ENCODE measurements at regions not wholly inside any gene's neighbourhood (a gene's known extent, or its start where the extent isn't known, plus 50 kb on each side); places are given as distances from the start of the nearest gene placed in this dataset.

GRCh38 chr7:156490021-156490800 is 150.4 kb upstream of the RNF32 start (continued):
- TF ChIP-seq ZNF462 (CRISPR knock-in tag; IDR thresholded peaks at IDR 0.05), result no peak
- no peak for TF ChIP-seq JUNB (IDR thresholded peaks at IDR 0.05; ENCODE audit: unreplicated experiment)

DNA sequence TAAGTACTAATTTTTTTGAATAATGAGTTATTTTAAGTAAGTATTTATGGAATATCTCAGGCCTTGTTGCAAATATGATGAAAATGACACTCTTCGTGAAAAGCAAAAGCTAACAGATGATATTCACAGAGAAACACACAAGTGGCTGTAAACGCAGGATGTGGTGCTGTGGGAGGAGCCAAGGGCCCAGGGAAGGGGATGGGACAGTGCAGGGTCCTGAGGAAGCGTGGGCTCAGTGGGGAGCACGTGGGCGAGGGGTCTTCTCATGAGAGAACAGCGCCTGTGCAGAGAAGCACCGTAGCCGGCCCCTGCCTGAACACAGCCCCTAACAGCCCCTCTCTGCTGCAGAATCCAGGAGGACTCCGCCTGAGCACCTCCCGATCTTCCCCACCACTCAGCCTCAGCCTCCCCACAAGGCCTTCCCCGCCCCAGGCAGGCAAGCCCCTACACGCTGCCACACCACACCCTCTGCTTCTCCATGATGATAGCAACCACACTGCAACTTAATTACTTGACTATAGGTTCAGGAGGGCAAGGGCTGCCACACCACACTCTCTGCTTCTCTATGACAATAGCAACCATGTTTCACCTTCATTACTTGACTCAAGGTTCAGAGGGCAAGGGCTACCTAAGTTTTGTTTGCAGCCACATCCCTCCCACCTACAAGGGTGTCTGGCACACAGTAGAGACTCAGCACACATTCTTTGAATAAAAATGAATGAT is 152.6 kb upstream of the RNF32 start:
- H3K9me2 ChIP-seq (ENCODE audit: insufficient read depth), result no peaks in the 10 kb centered on the region
- H3K4me1 ChIP-seq (ENCODE audit: insufficient read depth), result no peaks in the 10 kb centered on the region
- H3K27ac ChIP-seq (ENCODE audit: low read depth), result no peak overlapping the region
- Mint-ChIP-seq H3K4me3 (no peak overlapping the region), H3K27ac (no peak overlapping the region), H3K9me3 (no peaks in the 10 kb centered on the region), H3K4me1 (peaks cover 6% of the 10 kb centered on the region; the same call in 1 of the 3 replicates), H3K36me3 (ENCODE audit: low read depth) (no peaks in the 10 kb centered on the region), H3K27me3 (ENCODE audit: insufficient read depth, low read depth, poor library complexity) (peaks cover 7% of the 10 kb centered on the region)
- no peaks in the 10 kb centered on the region for H4K20me1 ChIP-seq (replicated peaks; ENCODE audit: insufficient read depth)
- no peaks in the 10 kb centered on the region for H3K27me3 ChIP-seq (ENCODE audit: insufficient read depth)
- no peak overlapping the region for H3K4me2 ChIP-seq
- no peak for DNase-seq (ENCODE audit: low spot score)
- no peaks in the 10 kb centered on the region for H3K79me2 ChIP-seq (replicated peaks; ENCODE audit: insufficient read depth)
- no peaks in the 10 kb centered on the region for H3F3A ChIP-seq (replicated peaks; ENCODE audit: low read depth)
- H3K4me3 ChIP-seq, result no peak overlapping the region
- no peaks in the 10 kb centered on the region for H3K36me3 ChIP-seq (ENCODE audit: insufficient read depth)
- ATAC-seq, result peak; percentile 55
- H2AFZ ChIP-seq, result peak overlapping the region; percentile 78
- TF ChIP-seq REST (IDR thresholded peaks at IDR 0.05; ENCODE audit: unreplicated experiment), result no peak
- TF ChIP-seq ETS1 (IDR thresholded peaks at IDR 0.05), result no peak
- no peak for TF ChIP-seq POLR2AphosphoS5 (IDR thresholded peaks at IDR 0.05; ENCODE audit: low read depth)
- no peak for TF ChIP-seq NANOG (IDR thresholded peaks at IDR 0.05; ENCODE audit: borderline replicate concordance)
- TF ChIP-seq EZH2phosphoT487 (IDR thresholded peaks at IDR 0.05; ENCODE audit: unreplicated experiment), result no peak
- TF ChIP-seq EZH2 (IDR thresholded peaks at IDR 0.05; ENCODE audit: low read depth, unreplicated experiment), result no peak
- TF ChIP-seq, protein P1, sequence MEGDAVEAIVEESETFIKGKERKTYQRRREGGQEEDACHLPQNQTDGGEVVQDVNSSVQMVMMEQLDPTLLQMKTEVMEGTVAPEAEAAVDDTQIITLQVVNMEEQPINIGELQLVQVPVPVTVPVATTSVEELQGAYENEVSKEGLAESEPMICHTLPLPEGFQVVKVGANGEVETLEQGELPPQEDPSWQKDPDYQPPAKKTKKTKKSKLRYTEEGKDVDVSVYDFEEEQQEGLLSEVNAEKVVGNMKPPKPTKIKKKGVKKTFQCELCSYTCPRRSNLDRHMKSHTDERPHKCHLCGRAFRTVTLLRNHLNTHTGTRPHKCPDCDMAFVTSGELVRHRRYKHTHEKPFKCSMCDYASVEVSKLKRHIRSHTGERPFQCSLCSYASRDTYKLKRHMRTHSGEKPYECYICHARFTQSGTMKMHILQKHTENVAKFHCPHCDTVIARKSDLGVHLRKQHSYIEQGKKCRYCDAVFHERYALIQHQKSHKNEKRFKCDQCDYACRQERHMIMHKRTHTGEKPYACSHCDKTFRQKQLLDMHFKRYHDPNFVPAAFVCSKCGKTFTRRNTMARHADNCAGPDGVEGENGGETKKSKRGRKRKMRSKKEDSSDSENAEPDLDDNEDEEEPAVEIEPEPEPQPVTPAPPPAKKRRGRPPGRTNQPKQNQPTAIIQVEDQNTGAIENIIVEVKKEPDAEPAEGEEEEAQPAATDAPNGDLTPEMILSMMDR (conservative IDR thresholded peaks at IDR 0.05; ENCODE audit: low read depth in 2 of 2), result no peak
- no peak for TF ChIP-seq CREB1 (CRISPR knock-in tag; IDR thresholded peaks at IDR 0.05; ENCODE audit: low read depth)
- TF ChIP-seq JUNB (IDR thresholded peaks at IDR 0.05; ENCODE audit: unreplicated experiment), result no peak
- no peak for TF ChIP-seq ZNF331 (CRISPR knock-in tag; IDR thresholded peaks at IDR 0.05; ENCODE audit: low read depth)

Measured in GM23338 (cell line).